ENCODE measurements at regions not wholly inside any gene's neighbourhood (a gene's known extent, or its start where the extent isn't known, plus 50 kb on each side); places are given as distances from the start of the nearest gene placed in this dataset.

GRCh38 chr5:84568171-84568570 is 183.5 kb upstream of the EDIL3 start:
- no peak overlapping the region for H3K4me3 ChIP-seq (ENCODE audit: low read depth, low read length)
- H3K27me3 ChIP-seq (ENCODE audit: insufficient read depth, low read length): no peaks in the 10 kb centered on the region
- H3K27ac ChIP-seq (ENCODE audit: low read depth, low read length): no peak overlapping the region

GRCh38 chr5:84565866-84566265 is 181.2 kb upstream of the EDIL3 start:
- H3K27me3 ChIP-seq (ENCODE audit: insufficient read depth, low read length): no peaks in the 10 kb centered on the region
- H3K36me3 ChIP-seq (ENCODE audit: insufficient read depth, low read length): no peaks in the 10 kb centered on the region
- H3K27ac ChIP-seq (ENCODE audit: low read depth, low read length): no peak overlapping the region
- H3K79me2 ChIP-seq (ENCODE audit: control insufficient read depth, insufficient read depth, low read length, unreplicated experiment): no peaks in the 10 kb centered on the region
- no peak overlapping the region for H3K4me3 ChIP-seq (ENCODE audit: low read depth, low read length)
- H2AFZ ChIP-seq (ENCODE audit: low read length, unreplicated experiment): no peak overlapping the region
- H3K4me1 ChIP-seq (ENCODE audit: control insufficient read depth, insufficient read depth, low read length, unreplicated experiment): no peaks in the 10 kb centered on the region

More at GRCh38 chr5:84568171-84568570, 183.5 kb upstream of the EDIL3 start:
- Histone ChIP-seq H2AFZ (ENCODE audit: low read length, unreplicated experiment) (no peak overlapping the region), H3K36me3 (ENCODE audit: insufficient read depth, low read length) (no peaks in the 10 kb centered on the region), H3K79me2 (ENCODE audit: control insufficient read depth, insufficient read depth, low read length, unreplicated experiment) (no peaks in the 10 kb centered on the region), H3K4me1 (ENCODE audit: control insufficient read depth, insufficient read depth, low read length, unreplicated experiment) (no peaks in the 10 kb centered on the region)

GRCh38 chr5:84564321-84565075 is 179.8 kb upstream of the EDIL3 start:
- Histone ChIP-seq H3K4me1 (ENCODE audit: control insufficient read depth, insufficient read depth, low read length, unreplicated experiment) (no peaks in the 10 kb centered on the region), H3K36me3 (ENCODE audit: insufficient read depth, low read length) (no peaks in the 10 kb centered on the region), H2AFZ (ENCODE audit: low read length, unreplicated experiment) (no peak overlapping the region), H3K79me2 (ENCODE audit: control insufficient read depth, insufficient read depth, low read length, unreplicated experiment) (no peaks in the 10 kb centered on the region), H3K4me3 (ENCODE audit: low read depth, low read length) (no peak overlapping the region), H3K27me3 (ENCODE audit: insufficient read depth, low read length) (peaks cover 2% of the 10 kb centered on the region; the same call in 1 of the 2 replicates), H3K27ac (ENCODE audit: low read depth, low read length) (no peak overlapping the region)

GRCh38 chr5:84550222-84550621 is 165.5 kb upstream of the EDIL3 start:
- H3K27ac ChIP-seq (ENCODE audit: low read depth, low read length): no peak overlapping the region
- no peak overlapping the region for H3K4me3 ChIP-seq (ENCODE audit: low read depth, low read length)
- no peaks in the 10 kb centered on the region for H3K79me2 ChIP-seq (ENCODE audit: control insufficient read depth, insufficient read depth, low read length, unreplicated experiment)
- H3K36me3 ChIP-seq (ENCODE audit: insufficient read depth, low read length): no peaks in the 10 kb centered on the region
- no peak overlapping the region for H2AFZ ChIP-seq (ENCODE audit: low read length, unreplicated experiment)
- H3K4me1 ChIP-seq (ENCODE audit: control insufficient read depth, insufficient read depth, low read length, unreplicated experiment): no peaks in the 10 kb centered on the region
- no peaks in the 10 kb centered on the region for H3K27me3 ChIP-seq (ENCODE audit: insufficient read depth, low read length)

- Histone ChIP-seq H3K79me2 (ENCODE audit: control insufficient read depth, insufficient read depth, low read length, unreplicated experiment) (no peaks in the 10 kb centered on the region), H3K36me3 (ENCODE audit: insufficient read depth, low read length) (no peaks in the 10 kb centered on the region), H3K27ac (ENCODE audit: low read depth, low read length) (no peak overlapping the region), H2AFZ (ENCODE audit: low read length, unreplicated experiment) (no peak overlapping the region), H3K4me1 (ENCODE audit: control insufficient read depth, insufficient read depth, low read length, unreplicated experiment) (no peaks in the 10 kb centered on the region), H3K4me3 (ENCODE audit: low read depth, low read length) (no peak overlapping the region), H3K27me3 (ENCODE audit: insufficient read depth, low read length) (no peaks in the 10 kb centered on the region)
These were observed 164.4 kb upstream of the EDIL3 start for GRCh38 chr5:84549054-84549453.

GRCh38 chr5:84546686-84547085 is 162.0 kb upstream of the EDIL3 start:
- H3K4me3 ChIP-seq (ENCODE audit: low read depth, low read length): no peak overlapping the region
- H2AFZ ChIP-seq (ENCODE audit: low read length, unreplicated experiment): no peak overlapping the region

GRCh38 chr5:84536797-84537196 is 152.1 kb upstream of the EDIL3 start:
- H3K4me1 ChIP-seq (ENCODE audit: control insufficient read depth, insufficient read depth, low read length, unreplicated experiment): no peaks in the 10 kb centered on the region
- no peak overlapping the region for H2AFZ ChIP-seq (ENCODE audit: low read length, unreplicated experiment)
- no peaks in the 10 kb centered on the region for H3K27me3 ChIP-seq (ENCODE audit: insufficient read depth, low read length)
- no peak overlapping the region for H3K4me3 ChIP-seq (ENCODE audit: low read depth, low read length)
- no peaks in the 10 kb centered on the region for H3K36me3 ChIP-seq (ENCODE audit: insufficient read depth, low read length)
- no peaks in the 10 kb centered on the region for H3K79me2 ChIP-seq (ENCODE audit: control insufficient read depth, insufficient read depth, low read length, unreplicated experiment)
- H3K27ac ChIP-seq (ENCODE audit: low read depth, low read length): no peak overlapping the region

More at GRCh38 chr5:84546686-84547085, 162.0 kb upstream of the EDIL3 start:
- Histone ChIP-seq H3K27me3 (ENCODE audit: insufficient read depth, low read length) (no peaks in the 10 kb centered on the region), H3K36me3 (ENCODE audit: insufficient read depth, low read length) (no peaks in the 10 kb centered on the region), H3K79me2 (ENCODE audit: control insufficient read depth, insufficient read depth, low read length, unreplicated experiment) (no peaks in the 10 kb centered on the region), H3K4me1 (ENCODE audit: control insufficient read depth, insufficient read depth, low read length, unreplicated experiment) (no peaks in the 10 kb centered on the region), H3K27ac (ENCODE audit: low read depth, low read length) (no peak overlapping the region)

GRCh38 chr5:84535281-84535680 is 150.6 kb upstream of the EDIL3 start:
- no peak overlapping the region for H3K4me3 ChIP-seq (ENCODE audit: low read depth, low read length)

GRCh38 chr5:84524491-84524890 is 139.8 kb upstream of the EDIL3 start:
- H3K4me3 ChIP-seq (ENCODE audit: low read depth, low read length): no peak overlapping the region

More at GRCh38 chr5:84535281-84535680, 150.6 kb upstream of the EDIL3 start:
- no peaks in the 10 kb centered on the region for H3K36me3 ChIP-seq (ENCODE audit: insufficient read depth, low read length)
- H3K27ac ChIP-seq (ENCODE audit: low read depth, low read length): no peak overlapping the region
- H3K4me1 ChIP-seq (ENCODE audit: control insufficient read depth, insufficient read depth, low read length, unreplicated experiment): no peaks in the 10 kb centered on the region
- no peak overlapping the region for H2AFZ ChIP-seq (ENCODE audit: low read length, unreplicated experiment)
- H3K79me2 ChIP-seq (ENCODE audit: control insufficient read depth, insufficient read depth, low read length, unreplicated experiment): no peaks in the 10 kb centered on the region
- H3K27me3 ChIP-seq (ENCODE audit: insufficient read depth, low read length): no peaks in the 10 kb centered on the region

GRCh38 chr5:84518862-84519261 is 134.2 kb upstream of the EDIL3 start:
- H3K36me3 ChIP-seq (ENCODE audit: insufficient read depth, low read length): no peaks in the 10 kb centered on the region
- H3K4me3 ChIP-seq (ENCODE audit: low read depth, low read length): no peak overlapping the region
- no peak overlapping the region for H2AFZ ChIP-seq (ENCODE audit: low read length, unreplicated experiment)
- no peaks in the 10 kb centered on the region for H3K27me3 ChIP-seq (ENCODE audit: insufficient read depth, low read length)
- no peaks in the 10 kb centered on the region for H3K79me2 ChIP-seq (ENCODE audit: control insufficient read depth, insufficient read depth, low read length, unreplicated experiment)
- no peaks in the 10 kb centered on the region for H3K4me1 ChIP-seq (ENCODE audit: control insufficient read depth, insufficient read depth, low read length, unreplicated experiment)
- H3K27ac ChIP-seq (ENCODE audit: low read depth, low read length): no peak overlapping the region

More at GRCh38 chr5:84524491-84524890, 139.8 kb upstream of the EDIL3 start:
- Histone ChIP-seq H3K4me1 (ENCODE audit: control insufficient read depth, insufficient read depth, low read length, unreplicated experiment) (no peaks in the 10 kb centered on the region), H3K79me2 (ENCODE audit: control insufficient read depth, insufficient read depth, low read length, unreplicated experiment) (no peaks in the 10 kb centered on the region), H3K36me3 (ENCODE audit: insufficient read depth, low read length) (no peaks in the 10 kb centered on the region), H3K27ac (ENCODE audit: low read depth, low read length) (no peak overlapping the region), H3K27me3 (ENCODE audit: insufficient read depth, low read length) (no peaks in the 10 kb centered on the region), H2AFZ (ENCODE audit: low read length, unreplicated experiment) (no peak overlapping the region)

- no peaks in the 10 kb centered on the region for H3K79me2 ChIP-seq (ENCODE audit: control insufficient read depth, insufficient read depth, low read length, unreplicated experiment)
- no peak overlapping the region for H2AFZ ChIP-seq (ENCODE audit: low read length, unreplicated experiment)
- H3K4me1 ChIP-seq (ENCODE audit: control insufficient read depth, insufficient read depth, low read length, unreplicated experiment): no peaks in the 10 kb centered on the region
- H3K4me3 ChIP-seq (ENCODE audit: low read depth, low read length): no peak overlapping the region
- no peak overlapping the region for H3K27ac ChIP-seq (ENCODE audit: low read depth, low read length)
- H3K36me3 ChIP-seq (ENCODE audit: insufficient read depth, low read length): no peaks in the 10 kb centered on the region
- H3K27me3 ChIP-seq (ENCODE audit: insufficient read depth, low read length): no peaks in the 10 kb centered on the region
These were observed 133.7 kb upstream of the EDIL3 start for GRCh38 chr5:84518370-84518769.

Measured in ACC112 (cell line).